ENCODE measurements at regions not wholly inside any gene's neighbourhood (a gene's known extent, or its start where the extent isn't known, plus 50 kb on each side); places are given as distances from the start of the nearest gene placed in this dataset.
"Not testable (repeated sequence)": the region's sequence is repeated elsewhere in the genome, so short reads cannot be mapped to it uniquely, and the experiment has no call there.

DNA sequence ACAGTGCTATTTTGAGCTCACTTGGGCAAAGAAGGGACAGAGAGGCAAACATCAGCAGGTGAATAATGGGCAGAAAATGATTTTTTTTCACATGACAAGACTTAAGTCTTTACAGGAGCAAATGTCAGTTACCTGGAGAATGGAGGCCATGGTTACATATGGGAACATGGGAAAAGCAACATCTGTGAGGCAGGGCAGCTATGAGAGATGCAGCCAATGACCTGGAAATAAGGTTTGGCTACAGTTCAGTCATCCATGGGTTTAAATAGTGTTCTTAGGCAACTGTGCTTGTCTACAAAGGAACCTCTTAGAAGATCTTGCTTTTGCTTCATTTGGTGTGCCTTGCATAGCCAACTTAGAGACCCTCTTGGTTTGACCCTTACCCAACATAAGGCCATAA lies 490.2 kb upstream of the LCORL start:
- no peak for FAIRE-seq

DNA sequence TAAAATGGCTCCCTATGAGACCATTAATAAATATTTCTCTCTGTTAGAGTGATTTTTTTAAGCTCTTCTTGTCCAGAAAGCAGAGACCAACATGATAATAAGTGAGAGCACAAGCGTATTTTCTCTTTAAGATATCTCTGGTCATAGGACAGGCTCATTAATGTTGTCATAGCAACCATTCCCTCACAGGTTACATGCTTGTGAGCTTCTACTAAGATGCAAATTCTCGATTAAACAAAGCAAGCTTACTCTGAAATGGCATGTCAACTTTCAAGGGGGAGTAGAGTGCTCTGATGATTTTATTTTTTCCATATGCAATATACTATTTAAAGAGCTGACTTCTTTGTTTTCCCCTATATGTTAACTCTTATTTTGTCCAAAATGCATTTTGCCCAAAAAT lies 487.2 kb upstream of the LCORL start:
- no peak for FAIRE-seq

DNA sequence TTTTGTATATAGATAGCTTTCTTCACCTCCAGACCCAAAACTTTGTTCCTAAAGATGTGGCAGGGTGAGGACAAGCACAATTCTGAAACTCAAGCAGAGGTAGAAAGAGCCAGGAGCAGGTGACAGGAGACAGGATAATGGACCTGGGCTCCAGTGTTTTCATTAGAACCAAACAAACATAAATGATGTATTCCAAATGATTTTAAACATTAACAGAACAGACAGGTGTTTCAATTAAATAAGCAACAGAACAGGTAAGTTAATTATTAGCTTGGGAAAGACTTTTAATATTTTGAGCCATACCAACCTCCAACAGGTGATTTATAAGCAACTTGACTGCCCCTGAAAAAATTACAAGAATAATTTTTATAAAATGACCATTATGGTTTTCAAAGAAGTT lies 459.4 kb upstream of the LCORL start:
- no peak for FAIRE-seq

DNA sequence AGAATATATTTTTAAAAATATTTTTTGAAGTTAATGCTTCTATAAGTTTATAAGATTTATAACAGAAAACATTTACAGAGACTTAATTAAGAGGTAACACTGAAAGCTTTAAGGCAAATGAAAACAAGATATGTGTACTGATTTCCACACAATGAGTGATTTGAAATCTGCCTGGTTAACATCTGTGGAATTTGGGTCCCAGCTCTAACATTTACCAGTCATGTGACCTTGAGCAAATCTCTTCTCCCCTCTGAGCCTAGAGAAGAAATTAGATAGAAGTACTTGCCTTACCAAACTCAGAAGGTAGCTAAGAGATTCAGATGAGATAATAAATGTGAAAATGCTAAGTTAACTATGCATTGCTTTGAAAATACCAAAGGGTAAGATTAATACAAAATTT lies 458.8 kb upstream of the LCORL start:
- no peak for FAIRE-seq

DNA sequence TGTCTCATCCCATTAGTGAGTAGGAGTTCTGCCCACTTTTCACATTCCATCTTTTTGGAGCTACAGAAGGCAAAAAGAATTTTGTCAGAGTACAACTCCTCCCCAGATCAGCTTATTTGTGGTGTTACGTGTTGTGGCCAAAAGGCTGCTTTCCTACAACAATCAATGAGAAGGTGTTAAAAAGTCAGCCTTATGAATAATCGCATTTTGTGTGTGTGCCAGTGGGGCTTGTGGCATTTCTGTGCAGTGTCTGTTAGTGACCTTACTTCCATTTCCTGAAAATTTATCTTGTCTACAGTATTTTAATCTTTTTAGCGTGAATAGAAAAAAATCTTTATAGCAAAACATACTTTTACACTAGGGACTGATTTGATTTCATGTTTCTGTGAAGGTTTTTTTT lies 458.3 kb upstream of the LCORL start:
- no peak for FAIRE-seq

DNA sequence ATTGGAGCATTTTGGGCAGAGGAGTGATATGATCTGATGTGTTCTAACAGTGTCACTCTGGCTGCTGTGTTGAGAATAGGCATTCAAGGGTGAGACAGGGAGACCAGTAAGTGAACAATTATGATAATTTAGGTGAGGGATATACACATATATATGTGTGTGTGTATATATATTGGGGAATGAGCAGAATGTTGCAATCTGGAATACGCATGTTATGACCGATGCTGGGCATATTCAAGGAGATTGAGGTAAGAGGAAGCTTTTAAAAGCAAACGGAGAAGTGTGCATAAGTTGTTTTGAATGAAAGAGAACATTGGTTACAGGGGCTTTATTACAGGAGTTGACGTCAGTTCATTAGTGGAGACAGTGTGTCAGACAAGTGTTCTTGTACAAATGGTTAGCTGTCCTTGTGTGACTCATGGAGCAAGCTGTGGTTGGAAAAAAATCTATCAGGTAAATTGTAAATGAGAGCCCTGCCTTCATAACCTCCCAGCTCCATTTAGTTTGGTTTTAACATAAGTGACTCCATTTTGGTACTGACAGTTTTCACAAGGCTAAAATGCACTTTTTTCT lies 442.5 kb upstream of the LCORL start:
- no peak for FAIRE-seq

DNA sequence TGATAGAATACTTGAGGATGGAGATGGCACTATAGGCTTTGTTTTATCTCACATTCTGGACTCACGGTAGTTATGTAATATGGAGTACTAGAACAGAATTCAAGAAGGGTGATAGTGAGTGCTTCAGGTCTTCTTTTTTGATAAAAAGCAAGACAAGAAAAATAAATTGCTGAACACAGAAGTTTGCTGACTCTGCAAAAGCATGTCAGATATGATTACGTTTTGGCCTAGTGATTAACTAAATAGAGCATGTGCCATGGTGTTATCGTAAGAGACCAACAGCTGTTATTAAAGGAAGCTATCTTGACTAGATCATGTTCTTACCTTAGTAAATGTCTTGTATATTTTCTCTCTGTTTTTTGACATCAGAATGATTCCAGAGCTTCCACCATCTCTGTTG lies 436.9 kb upstream of the LCORL start:
- no peak for FAIRE-seq

DNA sequence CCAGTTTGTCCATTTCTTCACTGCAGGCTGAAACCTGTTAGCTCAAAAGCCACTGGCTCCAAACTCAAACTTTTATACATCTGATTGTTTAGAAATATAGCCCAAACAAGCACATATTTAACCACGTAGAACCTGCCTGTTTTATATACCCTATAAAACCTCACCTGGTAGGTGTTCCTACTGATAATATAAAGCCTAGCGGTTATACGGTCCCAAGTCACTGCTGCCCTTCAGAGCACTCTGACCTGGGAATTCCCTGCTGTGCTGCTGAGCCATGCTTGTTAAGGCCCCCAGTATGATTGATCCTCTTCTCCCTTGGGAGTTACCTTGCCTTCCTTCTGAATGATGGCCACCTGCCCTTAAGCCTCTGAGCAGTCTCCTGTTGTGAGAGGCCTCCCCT lies 432.8 kb upstream of the LCORL start:
- FAIRE-seq = no peak

DNA sequence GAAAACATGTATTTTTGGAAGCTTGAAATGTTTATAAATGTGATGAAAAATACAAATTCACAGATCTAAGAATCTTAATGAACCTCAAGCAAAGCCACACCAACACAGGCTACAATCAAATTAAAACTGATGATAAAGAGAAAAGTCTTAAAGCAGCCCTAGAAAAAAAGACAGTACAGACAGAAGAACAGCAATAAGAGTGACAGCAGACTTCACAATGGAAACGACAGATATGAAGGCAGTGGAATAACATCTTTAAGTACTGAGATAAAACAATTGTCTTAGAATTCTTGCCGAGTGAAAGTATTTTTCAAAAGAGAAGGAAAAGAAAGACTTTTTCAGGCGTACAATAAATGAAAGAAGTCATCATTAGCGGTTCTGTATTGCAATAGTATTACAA lies 423.6 kb upstream of the LCORL start:
- FAIRE-seq = no peak

DNA sequence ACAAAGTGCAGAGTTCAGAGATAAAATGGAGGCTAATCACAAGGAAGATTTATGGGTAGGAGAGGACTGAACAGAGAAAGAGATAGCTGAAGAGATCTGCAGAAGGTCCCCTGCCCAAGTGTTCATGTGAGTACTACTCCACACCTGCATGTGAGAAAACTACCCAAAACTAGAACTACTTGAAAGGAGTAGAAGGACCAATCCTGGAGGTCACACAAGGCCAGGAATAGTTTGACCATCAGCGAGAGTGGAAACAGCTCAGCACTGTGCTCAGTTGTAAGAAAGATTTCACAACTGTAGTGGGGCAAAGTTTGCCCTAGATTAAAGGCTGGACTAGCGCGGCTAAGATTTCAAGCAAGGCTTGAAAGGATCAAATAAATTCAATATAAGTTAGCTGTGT lies 422.7 kb upstream of the LCORL start:
- FAIRE-seq = no peak

DNA sequence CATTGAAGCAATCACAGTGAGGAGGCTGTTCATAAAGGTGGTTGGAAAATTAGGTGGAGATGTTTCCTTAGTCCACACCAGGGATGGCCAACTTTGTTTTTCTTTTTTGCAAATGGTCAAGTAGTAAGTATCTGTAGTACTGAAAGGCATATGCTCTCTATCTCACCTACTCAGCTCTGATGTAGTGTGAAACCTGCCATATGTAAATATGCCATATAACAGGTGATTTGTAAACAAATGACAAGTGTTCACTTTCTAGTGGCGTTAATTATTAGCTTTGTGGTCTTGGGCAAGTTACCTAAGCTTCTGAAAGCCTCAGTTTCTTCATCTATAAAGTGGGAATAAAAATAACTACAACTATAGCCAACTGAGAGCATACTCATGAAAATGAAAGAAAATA lies 421.4 kb upstream of the LCORL start:
- FAIRE-seq = no peak

DNA sequence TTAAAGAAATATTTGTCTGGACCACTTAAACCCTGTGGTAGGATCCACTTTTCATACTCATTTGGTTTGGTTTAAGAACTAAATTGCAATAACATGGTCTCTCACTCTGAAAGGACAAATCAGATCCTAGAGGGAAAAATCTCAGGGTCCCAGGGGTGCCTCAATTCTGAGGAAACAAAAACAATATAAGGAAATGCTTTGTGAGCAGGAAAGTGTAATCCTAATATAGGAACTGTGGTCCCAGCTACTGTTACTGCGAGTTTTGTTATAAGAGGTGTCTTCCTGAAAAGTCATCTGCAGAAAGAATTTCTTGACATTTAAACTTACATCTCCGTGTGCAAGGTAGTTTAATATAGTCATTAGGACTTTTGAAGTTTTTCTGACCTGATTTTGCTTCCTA lies 420.1 kb upstream of the LCORL start:
- FAIRE-seq = no peak

DNA sequence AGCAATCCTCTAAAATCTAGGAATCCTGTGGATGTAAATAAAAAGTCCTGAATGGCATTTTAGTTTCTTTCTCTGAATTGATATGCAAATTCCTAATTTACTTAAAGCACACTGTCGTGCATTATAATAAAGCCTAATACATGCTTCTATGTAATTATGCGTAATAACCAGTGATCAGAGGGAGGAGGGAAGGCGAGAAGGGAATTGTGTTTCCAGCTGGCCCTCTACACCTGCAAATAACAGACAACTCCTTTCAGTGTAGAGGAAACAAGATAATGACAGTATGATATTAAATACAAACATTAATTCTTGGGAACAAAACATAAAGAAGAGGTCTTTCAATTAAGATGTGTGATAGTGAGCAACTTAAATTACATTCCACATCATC lies 419.6 kb upstream of the LCORL start:
- no peak for FAIRE-seq

DNA sequence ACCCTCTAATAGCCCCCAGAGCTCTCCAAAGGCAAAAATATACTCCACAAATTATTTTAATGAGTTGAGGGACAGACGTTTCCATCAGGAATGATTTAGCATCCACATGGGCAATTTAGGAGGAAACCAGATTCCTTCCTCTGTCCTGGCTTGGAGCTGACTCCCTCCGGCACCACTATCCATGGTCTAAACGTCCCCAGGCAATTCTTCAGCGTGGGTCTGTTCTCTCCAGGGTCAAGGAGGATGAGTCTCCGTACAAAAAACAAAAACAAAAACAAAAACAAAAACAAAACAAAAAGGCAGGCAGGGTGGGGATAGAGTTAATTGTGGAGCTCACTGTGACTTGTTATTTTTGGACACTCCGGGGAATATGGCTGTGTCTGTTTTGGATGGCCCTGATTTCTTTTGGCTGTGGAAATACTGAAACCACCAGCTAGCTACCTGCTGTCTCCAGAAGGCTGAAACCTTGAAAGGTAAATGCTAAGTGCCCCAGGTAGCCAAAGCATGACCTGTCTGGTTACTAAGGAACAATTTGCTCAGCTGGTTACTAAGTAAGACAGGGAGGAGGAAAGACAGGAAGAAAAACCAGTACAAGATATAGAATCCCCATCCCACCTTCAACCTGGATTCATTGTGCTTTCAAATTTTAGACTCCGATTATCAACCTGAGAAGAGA lies 419.1 kb upstream of the LCORL start:
- no peak for FAIRE-seq

DNA sequence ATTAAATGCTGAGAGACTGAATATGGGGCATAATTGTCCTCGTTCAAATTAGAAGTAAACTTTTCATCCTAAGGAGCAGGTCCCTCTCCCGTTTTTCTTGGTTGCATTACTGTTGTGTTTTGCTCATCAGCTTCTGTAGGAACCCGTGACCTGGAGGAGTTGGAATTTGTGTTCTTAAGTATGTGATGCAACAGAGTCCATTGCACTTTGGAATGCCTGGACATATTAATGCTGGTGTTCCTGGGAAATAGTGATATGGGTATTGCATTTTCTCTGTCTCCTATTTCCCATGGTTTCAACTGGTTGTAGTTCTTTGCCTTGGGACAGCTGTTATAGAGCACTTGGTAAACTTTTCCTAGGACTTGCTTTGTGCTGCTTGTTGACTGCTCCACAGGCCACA lies 417.8 kb upstream of the LCORL start:
- FAIRE-seq = no peak

DNA sequence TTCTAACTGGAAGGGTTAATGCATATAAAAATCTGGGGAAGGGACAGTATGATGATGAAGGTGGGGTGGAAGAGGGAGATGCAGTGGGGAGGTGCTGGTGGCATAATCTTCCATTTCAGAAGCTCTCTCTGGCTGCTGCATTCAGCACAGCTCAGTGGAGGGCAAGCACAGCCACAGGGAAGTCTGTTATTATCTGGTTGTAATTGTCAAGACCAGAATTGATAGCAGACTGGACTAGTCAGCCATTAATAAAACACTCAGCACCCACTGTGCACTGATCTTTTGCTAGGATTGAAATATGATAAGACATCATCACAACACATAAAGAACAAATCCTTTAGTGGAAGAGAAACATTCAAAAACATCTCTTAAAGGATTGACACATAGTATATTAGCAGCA lies 414.2 kb upstream of the LCORL start:
- FAIRE-seq = no peak

DNA sequence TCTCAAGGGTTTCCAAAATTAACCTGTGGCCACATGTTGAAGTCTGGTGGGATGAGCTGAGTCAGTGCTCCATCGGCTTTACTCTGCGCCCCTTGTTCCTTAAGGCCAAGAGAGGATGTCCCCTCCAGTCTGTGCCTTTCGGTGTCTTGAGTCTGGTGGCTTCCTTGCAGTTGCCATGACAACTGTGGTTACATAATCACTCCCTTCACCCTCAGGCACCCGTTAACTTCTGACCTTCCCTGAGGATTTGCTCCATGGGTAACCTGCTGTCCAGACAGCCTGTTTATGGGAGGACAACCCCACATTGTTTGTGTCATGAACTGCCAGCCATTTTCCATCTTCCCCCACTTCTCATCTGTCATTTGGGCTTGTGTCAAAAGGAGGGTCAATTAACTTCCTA lies 401.1 kb upstream of the LCORL start:
- no peak for FAIRE-seq

DNA sequence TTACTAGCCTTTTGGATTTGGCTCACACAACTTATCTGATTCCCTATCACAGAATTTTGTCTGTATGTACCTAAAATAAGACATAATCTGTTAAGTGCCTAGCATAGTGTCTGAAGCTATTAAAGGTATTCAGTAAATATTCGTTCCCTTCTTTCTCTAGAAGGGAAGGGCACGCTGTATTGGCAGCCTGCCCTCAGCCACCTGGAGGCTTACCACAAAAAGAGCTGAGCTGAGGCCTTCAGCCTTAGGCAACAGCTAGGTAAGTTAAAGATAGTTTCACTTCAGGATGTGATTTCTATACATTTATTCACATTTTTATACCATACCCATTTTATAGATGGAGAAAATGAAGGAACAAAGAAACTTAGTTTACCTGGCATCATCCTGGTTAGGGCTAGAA lies 400.0 kb upstream of the LCORL start:
- FAIRE-seq = no peak

DNA sequence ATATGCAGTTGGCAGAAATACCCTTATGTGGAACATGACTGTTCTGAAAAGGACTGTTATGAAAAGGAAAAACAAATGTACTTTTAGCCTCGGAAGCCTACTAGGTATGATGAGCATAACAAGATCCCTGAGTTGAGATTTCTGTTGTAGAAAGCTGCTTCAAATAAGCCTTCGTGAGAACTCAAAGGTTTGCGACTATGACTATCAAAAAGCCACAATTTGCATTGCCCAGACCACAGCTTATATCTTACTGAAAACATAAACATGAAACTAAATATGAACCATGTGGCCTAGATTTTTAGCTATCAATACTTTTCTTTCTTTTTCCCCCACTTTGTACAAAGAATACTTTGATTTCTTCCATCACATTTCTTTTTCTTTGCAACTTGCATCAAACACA lies 398.2 kb upstream of the LCORL start:
- no peak for FAIRE-seq

DNA sequence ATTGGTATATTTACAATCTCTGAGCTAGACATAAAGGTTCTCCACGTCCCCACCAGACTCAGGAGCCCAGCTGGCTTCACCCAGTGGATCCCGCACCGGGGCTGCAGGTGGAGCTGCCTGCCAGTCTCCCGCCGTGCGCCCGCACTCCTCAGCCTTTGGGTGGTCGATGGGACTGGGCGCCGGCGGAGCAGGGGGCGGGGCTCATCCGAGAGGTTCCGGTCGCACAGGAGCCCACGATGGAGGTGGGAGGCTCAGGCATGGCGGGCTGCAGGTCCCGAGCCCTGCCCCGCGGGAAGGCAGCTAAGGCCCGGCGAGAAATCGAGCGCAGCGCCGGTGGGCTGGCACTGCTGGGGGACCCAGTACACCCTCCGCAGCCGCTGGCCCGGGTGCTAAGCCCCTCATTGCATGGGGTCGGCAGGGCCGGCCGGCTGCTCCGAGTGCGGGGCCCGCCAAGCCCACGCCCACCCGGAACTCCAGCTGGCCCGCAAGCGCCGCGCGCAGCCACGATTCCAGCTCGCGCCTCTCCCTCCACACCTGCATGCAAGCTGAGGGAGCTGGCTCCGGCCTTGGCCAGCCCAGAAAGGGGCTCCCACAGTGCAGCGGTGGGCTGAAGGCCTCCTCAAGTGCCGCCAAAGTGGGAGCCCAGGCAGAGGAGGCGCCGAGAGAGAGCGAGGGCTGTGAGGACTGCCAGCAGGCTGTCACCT lies 396.8 kb upstream of the LCORL start:
- FAIRE-seq = not testable (repeated sequence)

DNA sequence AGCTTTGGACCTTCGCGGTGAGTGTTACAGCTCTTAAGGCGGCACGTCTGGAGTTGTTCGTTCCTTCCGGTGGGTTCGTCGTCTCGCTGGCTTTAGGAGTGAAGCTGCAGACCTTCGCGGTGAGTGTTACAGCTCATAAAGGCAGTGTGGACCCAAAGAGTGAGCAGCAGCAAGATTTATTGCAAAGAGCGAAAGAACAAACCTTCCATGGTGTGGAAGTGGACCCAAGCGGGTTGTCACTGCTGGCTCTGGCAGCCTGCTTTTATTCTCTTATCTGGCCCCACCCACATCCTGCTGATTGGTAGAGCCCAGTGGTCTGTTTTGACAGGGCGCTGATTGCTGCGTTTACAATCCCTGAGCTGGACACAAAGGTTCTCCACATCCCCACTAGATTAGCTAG lies 396.1 kb upstream of the LCORL start:
- FAIRE-seq = not testable (repeated sequence)

DNA sequence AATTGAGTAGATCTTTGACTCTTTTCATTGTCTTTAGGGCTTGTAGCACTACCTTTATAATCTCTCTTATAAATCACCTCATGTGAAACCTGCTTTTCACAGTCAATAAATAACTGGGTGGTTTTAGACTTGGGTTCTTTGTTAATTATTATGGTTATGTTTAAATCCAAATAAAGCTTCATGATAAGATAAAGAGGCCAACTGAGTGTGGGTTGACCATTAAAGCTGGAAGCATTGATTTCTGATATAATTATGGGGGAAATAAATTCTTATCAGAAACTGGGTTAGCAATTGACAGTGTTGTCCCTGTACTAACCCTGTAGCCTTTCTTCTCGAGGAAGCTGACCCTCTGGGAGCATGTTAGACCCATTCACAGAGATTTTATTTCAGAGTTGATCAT lies 384.7 kb upstream of the LCORL start:
- FAIRE-seq = no peak

DNA sequence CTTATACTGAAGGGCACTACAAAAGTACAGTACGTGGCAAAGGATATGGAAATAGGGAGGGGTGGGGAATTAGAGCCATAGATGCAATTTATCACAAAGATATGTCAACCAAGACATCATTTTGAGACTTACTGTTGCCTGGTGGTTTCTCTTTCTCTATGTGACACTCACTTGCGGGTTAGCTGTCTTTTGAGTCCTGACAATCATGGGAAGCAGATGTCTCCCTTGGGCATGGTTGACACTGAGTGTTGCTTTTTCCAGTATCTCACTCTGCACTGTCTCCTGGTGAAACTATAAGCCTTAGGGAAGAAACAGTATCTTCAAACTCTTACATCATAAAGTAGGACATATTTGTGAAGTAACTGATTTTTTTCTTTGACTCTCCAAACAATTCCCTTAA lies 383.5 kb upstream of the LCORL start:
- FAIRE-seq = no peak

DNA sequence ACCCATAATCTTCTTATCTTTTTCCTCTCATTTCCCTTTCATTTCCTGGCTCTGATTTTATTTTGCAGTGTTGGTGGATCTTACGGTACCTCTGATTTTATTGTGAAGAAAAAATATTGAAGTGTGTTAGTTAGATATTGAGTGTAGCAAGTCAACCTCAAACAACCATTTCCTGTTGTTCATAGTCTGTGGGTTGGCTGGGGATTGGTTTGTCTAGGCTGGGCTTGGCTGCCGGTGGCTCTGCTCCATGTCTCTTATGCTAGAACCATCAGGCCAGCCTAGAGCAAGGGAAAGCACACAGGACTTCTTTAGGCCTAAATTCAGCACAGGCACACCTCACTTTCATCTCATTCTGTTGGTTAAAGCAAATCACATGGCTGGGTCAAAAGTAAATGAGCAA lies 383.1 kb upstream of the LCORL start:
- no peak for FAIRE-seq

DNA sequence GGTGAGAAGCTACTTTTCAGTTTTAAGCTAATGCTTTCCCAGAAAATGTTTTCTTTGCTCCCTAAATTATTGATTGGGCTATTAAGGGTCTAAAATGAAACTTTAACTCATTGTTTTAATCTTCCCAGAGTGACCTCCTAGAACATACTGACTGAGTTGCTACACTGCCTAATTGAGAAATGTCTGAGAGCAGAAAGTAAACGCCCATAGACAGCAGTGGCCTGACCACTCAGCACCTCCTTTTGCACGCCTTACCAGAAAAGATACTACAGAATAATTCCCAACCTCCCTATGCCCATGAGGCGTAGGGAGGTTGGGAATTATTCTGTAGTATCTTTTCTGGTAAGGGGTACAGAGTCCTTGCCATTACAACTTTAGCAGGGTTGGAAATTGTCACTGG lies 381.8 kb upstream of the LCORL start:
- no peak for FAIRE-seq

Measured in A204.1 (cell line).